Tibial nerve (tissue), 4 donors: ENCODE measurements at regions not wholly inside any gene's neighbourhood (a gene's known extent, or its start where the extent isn't known, plus 50 kb on each side); places are given as distances from the start of the nearest gene placed in this dataset.

Experiments used
- EP300 ChIP-seq, 2 donors: sonication (generic); formaldehyde crosslinking; IDR thresholded peaks; one replicate each; pipeline ENCODE4 v1.6.1; 2017; ENCODE audit warnings: antibody characterized with exemption in 2 of 2, mild to moderate bottlenecking in 1 of 2
- POLR2A ChIP-seq, 2 donors: fragments of 450-650 bp; IDR thresholded peaks; one replicate each; pipeline ENCODE4 v1.6.1; 2017; ENCODE audit warnings: antibody characterized with exemption in 2 of 2, mild to moderate bottlenecking in 2 of 2, moderate library complexity in 2 of 2
- TF ChIP-seq, protein P1 (sequence below), 5 experiments: fragments of 200-600 bp in 3 of 5; fragments of 450-650 bp in 2 of 5; sonication (generic) in 3 of 5; IDR thresholded peaks; one replicate each; pipeline ENCODE4 v1.5.1; 2016 to 2019; ENCODE audit warnings: antibody characterized with exemption in 5 of 5, mild to moderate bottlenecking in 3 of 5, moderate library complexity in 2 of 5

DNA sequence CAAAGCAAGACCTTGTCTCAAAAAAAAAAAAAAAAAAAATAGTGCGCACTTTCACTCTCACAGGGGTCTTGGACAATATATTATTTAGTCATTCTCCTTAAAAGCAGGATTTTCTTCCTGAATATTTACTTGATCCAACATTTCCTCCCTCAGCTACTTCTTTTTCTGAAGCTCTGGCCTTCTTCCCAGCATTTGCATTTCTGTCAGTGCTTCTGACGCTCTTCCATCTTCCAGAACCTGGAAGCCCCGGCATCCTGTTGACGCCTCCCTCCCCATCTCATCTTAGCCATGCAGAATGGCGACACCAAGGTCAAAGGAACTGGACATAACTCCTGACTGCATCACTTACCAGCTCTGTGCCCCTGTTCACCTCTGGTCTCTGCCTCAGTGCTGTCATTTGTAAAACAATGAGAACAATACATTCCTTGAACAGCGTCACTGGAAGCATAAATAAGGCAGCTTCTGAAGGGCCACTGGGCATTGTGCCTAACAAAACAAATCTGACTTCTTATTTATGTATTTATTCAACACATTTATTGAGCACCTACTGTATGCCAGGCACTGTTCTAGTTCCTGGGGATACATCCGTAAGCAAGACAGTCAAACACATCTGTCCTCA, 90.9 kb upstream of the MDM1 start:
- TF ChIP-seq, protein P1, sequence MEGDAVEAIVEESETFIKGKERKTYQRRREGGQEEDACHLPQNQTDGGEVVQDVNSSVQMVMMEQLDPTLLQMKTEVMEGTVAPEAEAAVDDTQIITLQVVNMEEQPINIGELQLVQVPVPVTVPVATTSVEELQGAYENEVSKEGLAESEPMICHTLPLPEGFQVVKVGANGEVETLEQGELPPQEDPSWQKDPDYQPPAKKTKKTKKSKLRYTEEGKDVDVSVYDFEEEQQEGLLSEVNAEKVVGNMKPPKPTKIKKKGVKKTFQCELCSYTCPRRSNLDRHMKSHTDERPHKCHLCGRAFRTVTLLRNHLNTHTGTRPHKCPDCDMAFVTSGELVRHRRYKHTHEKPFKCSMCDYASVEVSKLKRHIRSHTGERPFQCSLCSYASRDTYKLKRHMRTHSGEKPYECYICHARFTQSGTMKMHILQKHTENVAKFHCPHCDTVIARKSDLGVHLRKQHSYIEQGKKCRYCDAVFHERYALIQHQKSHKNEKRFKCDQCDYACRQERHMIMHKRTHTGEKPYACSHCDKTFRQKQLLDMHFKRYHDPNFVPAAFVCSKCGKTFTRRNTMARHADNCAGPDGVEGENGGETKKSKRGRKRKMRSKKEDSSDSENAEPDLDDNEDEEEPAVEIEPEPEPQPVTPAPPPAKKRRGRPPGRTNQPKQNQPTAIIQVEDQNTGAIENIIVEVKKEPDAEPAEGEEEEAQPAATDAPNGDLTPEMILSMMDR (IDR thresholded peaks at IDR 0.05): no peak
- TF ChIP-seq EP300 (IDR thresholded peaks at IDR 0.05) (no peak), POLR2A (IDR thresholded peaks at IDR 0.05) (no peak)
